HepG2 (cell line): ENCODE measurements at regions not wholly inside any gene's neighbourhood (a gene's known extent, or its start where the extent isn't known, plus 50 kb on each side); places are given as distances from the start of the nearest gene placed in this dataset.

Source experiments
- ATAC-seq: fragments of 200-7000 bp; cut with Tn5 transposase; 3 replicates; pipeline ENCODE4 v1.9.1; 2020; ENCODE audit warnings: mild to moderate bottlenecking, moderate library complexity
- BruUV-seq: library from RNA; stranded (reverse); fragments of 400-500 nt; replicated peaks from 2 replicates; lab custom pipeline; 2021; lab: Mats Ljungman, UMichigan
- CTCF ChIA-PET: fragments of 300-600 bp; formaldehyde crosslinking; extraction: SDS; loops from one replicate; lab custom pipeline; 2021; ENCODE audit warnings: low total read pairs, inconsistent platforms, low intra/inter-chr PET ratio; lab: Yijun Ruan, JAX
- POLR2A ChIA-PET: fragments of 350-600 bp; sonication (Branson Sonifier 250); formaldehyde crosslinking; loops from one replicate; lab custom pipeline; 2020; ENCODE audit warnings: antibody characterized with exemption, inconsistent platforms; lab: Yijun Ruan, JAX
- DNase-seq: peaks from one replicate; pipeline ENCODE4 v3.0.0-alpha.2; 2015; ENCODE audit warnings: low spot score
- FAIRE-seq: peaks from 3 replicates; lab custom pipeline; 2011; peaks lifted over from hg19 to GRCh38; lab: Jason Lieb, UNC
- H2AFZ ChIP-seq: one replicate; pipeline ENCODE4 v1.6.1; 2011; ENCODE audit warnings: low read length, inconsistent platforms
- H3K27ac ChIP-seq: fragments of 300-600 bp; 3 replicates; pipeline ENCODE4 v1.8.0; 2011; ENCODE audit warnings: mixed run types, mild to moderate bottlenecking, mixed read lengths, low read length, inconsistent platforms; ENCODE audit not compliant: insufficient read depth; ENCODE audit errors: extremely low read length
- H3K27me3 ChIP-seq, 2 experiments: fragments of 200-600 bp in 1 of 2; 2 replicates in 1 of 2; 3 replicates in 1 of 2; pipeline versions ENCODE4 v1.6.0 to v1.8.0; 2011; ENCODE audit warnings: low read length in 2 of 2, mild to moderate bottlenecking in 2 of 2, moderate library complexity in 2 of 2, inconsistent platforms in 1 of 2; ENCODE audit not compliant: insufficient read depth in 2 of 2, control insufficient read depth in 1 of 2
- H3K36me3 ChIP-seq, 2 experiments: fragments of 200-600 bp in 1 of 2; replicated peaks in 1 of 2; 2 replicates in 1 of 2; 3 replicates in 1 of 2; pipeline versions ENCODE4 v1.5.1 to v1.8.0; 2011; ENCODE audit warnings: low read length in 2 of 2, inconsistent platforms in 1 of 2; ENCODE audit not compliant: insufficient read depth in 2 of 2, control insufficient read depth in 1 of 2
- H3K4me1 ChIP-seq: 2 replicates; pipeline ENCODE4 v1.5.1; 2012; ENCODE audit warnings: low read length, inconsistent platforms; ENCODE audit not compliant: insufficient read depth
- H3K4me2 ChIP-seq: 2 replicates; pipeline ENCODE4 v1.6.0; 2011; ENCODE audit warnings: low read depth, low read length, inconsistent platforms
- H3K4me3 ChIP-seq, 3 experiments: fragments of 200-600 bp in 1 of 3; sonication (generic), shearing (Covaris generic) in 1 of 3; replicated peaks in 1 of 3; 2 replicates each; pipeline ENCODE4 v1.5.1; 2011 to 2016; ENCODE audit warnings: low read length in 3 of 3, inconsistent platforms in 2 of 3, low read depth in 2 of 3, mild to moderate bottlenecking in 2 of 3, control low read depth in 1 of 3, mixed read lengths in 1 of 3; ENCODE audit not compliant: insufficient read depth in 1 of 3
- H3K79me2 ChIP-seq: one replicate; pipeline ENCODE4 v1.6.1; 2011; ENCODE audit warnings: low read length, inconsistent platforms; ENCODE audit not compliant: insufficient read depth
- H3K9ac ChIP-seq: 2 replicates; pipeline ENCODE4 v1.6.0; 2011; ENCODE audit warnings: mild to moderate bottlenecking, low read depth, low read length, inconsistent platforms; ENCODE audit not compliant: insufficient read depth
- H3K9me3 ChIP-seq: 2 replicates; pipeline ENCODE4 v1.5.1; 2012; ENCODE audit warnings: mild to moderate bottlenecking, low read length
- H4K20me1 ChIP-seq: 2 replicates; pipeline ENCODE4 v1.6.0; 2011; ENCODE audit warnings: inconsistent platforms, mild to moderate bottlenecking, low read length, moderate library complexity; ENCODE audit not compliant: insufficient read depth
- BORCS8-MEF2B ChIP-seq: sonication (generic); formaldehyde crosslinking; IDR thresholded peaks from 2 replicates; pipeline ENCODE4 v1.8.0; 2022; ENCODE audit warnings: mild to moderate bottlenecking, missing genetic modification reagents
- ETS1 ChIP-seq: sonication (generic); formaldehyde crosslinking; IDR thresholded peaks from 2 replicates; pipeline ENCODE4 v1.4.0; 2020; ENCODE audit warnings: missing genetic modification reagents
- FOSL2 ChIP-seq: sonication (generic); formaldehyde crosslinking; IDR thresholded peaks from 2 replicates; pipeline ENCODE4 v1.4.0; 2020; ENCODE audit warnings: missing genetic modification reagents
- HDAC2 ChIP-seq: sonication (generic); formaldehyde crosslinking; IDR thresholded peaks from 2 replicates; pipeline ENCODE4 v1.4.0; 2020; ENCODE audit warnings: missing genetic modification reagents
- KLF13 ChIP-seq: sonication (generic); formaldehyde crosslinking; IDR thresholded peaks from 2 replicates; pipeline ENCODE4 v1.4.0; 2020; ENCODE audit warnings: mild to moderate bottlenecking, missing genetic modification reagents
- MEF2D ChIP-seq: sonication (generic); formaldehyde crosslinking; IDR thresholded peaks from 2 replicates; pipeline ENCODE4 v1.5.1; 2020; ENCODE audit warnings: mild to moderate bottlenecking, missing genetic modification reagents
- MLX ChIP-seq: IDR thresholded peaks from 2 replicates; pipeline ENCODE4 v1.6.1; 2016
- NAIF1 ChIP-seq: sonication (generic); formaldehyde crosslinking; IDR thresholded peaks from 2 replicates; pipeline ENCODE4 v1.5.0; 2020; ENCODE audit warnings: mild to moderate bottlenecking, missing genetic modification reagents, borderline replicate concordance
- PLRG1 ChIP-seq: fragments of 450-650 bp; conservative IDR thresholded peaks from 2 replicates; pipeline ENCODE4 v1.6.1; 2016
- POLR2AphosphoS5 ChIP-seq: IDR thresholded peaks from 2 replicates; pipeline ENCODE4 v1.6.1; 2012; ENCODE audit warnings: low read depth, low read length
- RFX3 ChIP-seq: IDR thresholded peaks from 2 replicates; pipeline ENCODE4 v1.6.1; 2016; ENCODE audit warnings: missing biosample characterization, missing genetic modification reagents
- SP1 ChIP-seq, 2 experiments: fragments of 450-650 bp in 1 of 2; sonication (generic) in 1 of 2; formaldehyde crosslinking in 1 of 2; IDR thresholded peaks; 2 replicates each; pipeline versions ENCODE4 v1.4.0 to v1.6.1; 2016 to 2020; ENCODE audit warnings: missing genetic modification reagents in 1 of 2
- ZNF652 ChIP-seq: IDR thresholded peaks from 2 replicates; pipeline ENCODE4 v1.6.1; 2016; ENCODE audit warnings: low read depth, borderline replicate concordance
- ZNF691 ChIP-seq: sonication (generic); formaldehyde crosslinking; IDR thresholded peaks from 2 replicates; pipeline ENCODE4 v1.4.0; 2020; ENCODE audit warnings: missing genetic modification reagents, low read depth, mild to moderate bottlenecking, borderline replicate concordance
- ZSCAN22 ChIP-seq: sonication (generic); formaldehyde crosslinking; IDR thresholded peaks from 2 replicates; pipeline ENCODE4 v1.4.0; 2020; ENCODE audit warnings: mild to moderate bottlenecking, missing genetic modification reagents
- WGBS: methylation state at CpG from one replicate; pipeline ENCODE4 v1.1.6; 2017; ENCODE audit warnings: low lambda C conversion rate; 5-methylcytosine and 5-hydroxymethylcytosine counted together
- in situ Hi-C: cut with HindIII; loops from 2 replicates; pipeline ENCODE4 v1.10.0; 2017; ENCODE audit warnings: low pct_unique_long_range_greater_than_20kb; ENCODE audit not compliant: extremely low pct_ligation_motif_present
- intact Hi-C: fragments of 100-400 bp; cut with micrococcal nuclease; formaldehyde crosslinking; loops from one replicate; pipeline ENCODE4 v1.10.0; 2022; ENCODE audit not compliant: unreplicated experiment
- TF ChIP-seq, protein P1 (sequence below): sonication (generic); formaldehyde crosslinking; IDR thresholded peaks from 2 replicates; pipeline ENCODE4 v1.8.0; 2022; ENCODE audit warnings: mild to moderate bottlenecking, missing genetic modification reagents, borderline replicate concordance
- TF ChIP-seq, protein P2 (sequence below): sonication (generic); formaldehyde crosslinking; IDR thresholded peaks from 2 replicates; pipeline ENCODE4 v1.4.0; 2020; ENCODE audit warnings: mild to moderate bottlenecking, missing genetic modification reagents

DNA sequence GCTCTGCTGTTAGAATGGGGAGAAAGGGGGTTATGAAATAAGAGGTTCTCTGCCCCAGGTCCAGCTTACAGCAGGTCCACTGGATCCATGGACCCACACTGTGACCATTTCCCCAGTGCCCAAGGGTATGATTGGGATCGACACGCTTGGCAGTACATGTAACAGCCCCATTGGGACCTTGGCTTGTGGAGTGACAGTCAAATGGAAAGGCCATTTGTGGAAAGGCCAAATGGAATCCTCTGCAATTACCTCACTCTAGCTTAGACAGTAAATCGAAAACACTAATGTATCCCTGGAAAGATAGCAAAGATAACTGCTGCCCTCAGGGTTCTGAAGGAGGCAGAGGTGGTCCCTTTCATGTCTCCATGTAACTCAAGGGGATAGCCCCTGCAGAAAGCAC lies 109.1 kb downstream of the MINAR1 start:
- Histone ChIP-seq H3K9ac (no peak overlapping the region), H3K4me3 (no peak overlapping the region), H3K36me3 (no peaks in the 10 kb centered on the region), H3K9me3 (no peaks in the 10 kb centered on the region), H3K4me1 (no peaks in the 10 kb centered on the region), H3K27me3 (no peaks in the 10 kb centered on the region), H3K4me2 (no peak overlapping the region), H3K27ac (no peak overlapping the region), H4K20me1 (no peaks in the 10 kb centered on the region)
- ATAC-seq (no peak), DNase-seq (no peak), FAIRE-seq (no peak)
- 11% methylated on average over 3 of the region's 3 CpGs for WGBS
- intact Hi-C loops = no loop called here
- no TSS peak for BruUV-seq
- ChIA-PET POLR2A (no interaction called here), CTCF (no interaction called here)
- TF ChIP-seq RFX3 (no peak), MLX (CRISPR knock-in tag) (no peak), ETS1 (no peak), SP1 (IDR thresholded peaks at IDR 0.05) (no peak), SP1 (CRISPR knock-in tag; IDR thresholded peaks at IDR 0.05) (no peak), ZNF652 (no peak), ZSCAN22 (no peak), HDAC2 (no peak), FOSL2 (CRISPR knock-in tag) (no peak), MEF2D (CRISPR knock-in tag) (no peak), ZNF691 (CRISPR knock-in tag) (no peak), BORCS8-MEF2B (CRISPR knock-in tag) (no peak), NAIF1 (no peak), KLF13 (CRISPR knock-in tag) (no peak), PLRG1 (no peak), POLR2AphosphoS5 (no peak)
- TF ChIP-seq, protein P1, sequence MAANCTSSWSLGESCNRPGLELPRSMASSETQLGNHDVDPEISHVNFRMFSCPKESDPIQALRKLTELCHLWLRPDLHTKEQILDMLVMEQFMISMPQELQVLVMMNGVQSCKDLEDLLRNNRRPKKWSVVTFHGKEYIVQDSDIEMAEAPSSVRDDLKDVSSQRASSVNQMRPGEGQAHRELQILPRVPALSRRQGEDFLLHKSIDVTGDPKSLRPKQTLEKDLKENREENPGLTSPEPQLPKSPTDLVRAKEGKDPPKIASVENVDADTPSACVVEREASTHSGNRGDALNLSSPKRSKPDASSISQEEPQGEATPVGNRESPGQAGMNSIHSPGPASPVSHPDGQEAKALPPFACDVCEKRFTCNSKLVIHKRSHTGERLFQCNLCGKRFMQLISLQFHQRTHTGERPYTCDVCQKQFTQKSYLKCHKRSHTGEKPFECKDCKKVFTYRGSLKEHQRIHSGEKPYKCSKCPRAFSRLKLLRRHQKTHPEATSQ = no peak
- TF ChIP-seq, protein P2, sequence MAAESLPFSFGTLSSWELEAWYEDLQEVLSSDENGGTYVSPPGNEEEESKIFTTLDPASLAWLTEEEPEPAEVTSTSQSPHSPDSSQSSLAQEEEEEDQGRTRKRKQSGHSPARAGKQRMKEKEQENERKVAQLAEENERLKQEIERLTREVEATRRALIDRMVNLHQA (CRISPR knock-in tag) = no peak
- TF ChIP-seq, all 625 proteins: peak for 0
- no peaks in the 10 kb centered on the region for H3K79me2 ChIP-seq
- no peak overlapping the region for H2AFZ ChIP-seq
- in situ Hi-C loops = no loop called here
